DND-41 (cell line): ENCODE measurements at regions not wholly inside any gene's neighbourhood (a gene's known extent, or its start where the extent isn't known, plus 50 kb on each side); places are given as distances from the start of the nearest gene placed in this dataset.

Source experiments
- CTCF ChIP-seq: IDR thresholded peaks from 2 replicates; pipeline ENCODE4 v1.5.1; 2012; ENCODE audit warnings: borderline replicate concordance, low read length, moderate library complexity, mild to moderate bottlenecking; ENCODE audit not compliant: poor library complexity, severe bottlenecking; ENCODE audit errors: extremely low read depth
- EZH2 ChIP-seq: IDR thresholded peaks from 3 replicates; pipeline ENCODE4 v1.6.1; 2012; ENCODE audit warnings: borderline replicate concordance, low read depth, mild to moderate bottlenecking, moderate library complexity, low read length, inconsistent platforms; ENCODE audit not compliant: severe bottlenecking

- TF ChIP-seq CTCF (no peak), EZH2 (no peak)
These were observed 172.7 kb downstream of the BMP7 start for GRCh38 chr20:57093766-57094165.
